Panc1 (cell line): ENCODE measurements at regions not wholly inside any gene's neighbourhood (a gene's known extent, or its start where the extent isn't known, plus 50 kb on each side); places are given as distances from the start of the nearest gene placed in this dataset.

Experiments
- ATAC-seq: fragments of 200-7000 bp; cut with Tn5 transposase; 2 replicates; pipeline ENCODE4 v1.9.1; 2020; ENCODE audit warnings: mild to moderate bottlenecking, moderate library complexity
- BruUV-seq: library from RNA; stranded (reverse); fragments of 400-500 nt; replicated peaks from 2 replicates; lab custom pipeline; 2021; lab: Mats Ljungman, UMichigan
- CTCF ChIA-PET: fragments of 300-600 bp; sonication (Branson Sonifier 250); formaldehyde crosslinking; loops from one replicate; lab custom pipeline; 2022; ENCODE audit warnings: antibody characterized with exemption; lab: Charles Lee
- POLR2A ChIA-PET: fragments of 300-600 bp; sonication (Branson Sonifier 250); formaldehyde crosslinking; loops from one replicate; lab custom pipeline; 2022; ENCODE audit warnings: antibody characterized with exemption; lab: Charles Lee
- DNase-seq: peaks from one replicate; pipeline ENCODE4 v3.0.0-alpha.2; 2010; ENCODE audit warnings: low read depth, low spot score
- H3K27ac ChIP-seq: 2 replicates; pipeline ENCODE4 v1.5.1; 2011; ENCODE audit warnings: mild to moderate bottlenecking, low read length, inconsistent platforms
- H3K27me3 ChIP-seq: fragments of 200-500 bp; sonication (Bioruptor generic); 2 replicates; pipeline ENCODE4 v1.6.0; 2014; ENCODE audit warnings: low read length, inconsistent platforms; ENCODE audit not compliant: control insufficient read depth, insufficient read depth
- H3K36me3 ChIP-seq: fragments of 200-500 bp; sonication (Bioruptor generic); 2 replicates; pipeline ENCODE4 v1.5.1; 2014; ENCODE audit warnings: inconsistent platforms, mild to moderate bottlenecking, low read length, moderate library complexity; ENCODE audit not compliant: control insufficient read depth, insufficient read depth
- H3K4me1 ChIP-seq: 2 replicates; pipeline ENCODE4 v1.5.1; 2011; ENCODE audit warnings: inconsistent platforms, mild to moderate bottlenecking, low read length, moderate library complexity; ENCODE audit not compliant: control insufficient read depth, insufficient read depth
- H3K4me3 ChIP-seq, 2 experiments: 2 replicates each; pipeline ENCODE4 v1.5.1; 2011 to 2012; ENCODE audit warnings: low read depth in 2 of 2, low read length in 2 of 2, mild to moderate bottlenecking in 2 of 2, inconsistent platforms in 1 of 2, moderate library complexity in 1 of 2
- H3K9me3 ChIP-seq: fragments of 200-500 bp; sonication (Bioruptor generic); 2 replicates; pipeline ENCODE4 v1.5.1; 2014; ENCODE audit warnings: low read depth, mild to moderate bottlenecking, inconsistent platforms, low read length, moderate library complexity; ENCODE audit not compliant: control insufficient read depth, insufficient read depth
- POLR2AphosphoS5 ChIP-seq: IDR thresholded peaks from 2 replicates; pipeline ENCODE4 v1.6.1; 2012; ENCODE audit warnings: mild to moderate bottlenecking, low read depth, low read length, moderate library complexity
- SIN3A ChIP-seq: IDR thresholded peaks from 2 replicates; pipeline ENCODE4 v1.6.1; 2012; ENCODE audit warnings: low read depth, mild to moderate bottlenecking, low read length, moderate library complexity, borderline replicate concordance; ENCODE audit not compliant: insufficient read depth
- TCF7L2 ChIP-seq: IDR thresholded peaks from 2 replicates; pipeline ENCODE4 v1.6.1; 2011; ENCODE audit warnings: mild to moderate bottlenecking, low read depth, low read length, inconsistent platforms
- in situ Hi-C: cut with HindIII; loops from 2 replicates; pipeline ENCODE4 v1.10.0; 2016; ENCODE audit warnings: low sequenced_read_pairs, low pct_unique_long_range_greater_than_20kb
- intact Hi-C: fragments of 100-400 bp; cut with micrococcal nuclease; formaldehyde crosslinking; loops from one replicate; pipeline ENCODE4 v1.10.0; 2022; ENCODE audit not compliant: unreplicated experiment
- TF ChIP-seq, protein P1 (sequence below), 2 experiments: IDR thresholded peaks; 2 replicates each; pipeline ENCODE4 v1.6.1; 2011 to 2012; ENCODE audit warnings: low read depth in 2 of 2, control low read depth in 1 of 2, low read length in 1 of 2, mild to moderate bottlenecking in 1 of 2, moderate library complexity in 1 of 2; ENCODE audit not compliant: insufficient read depth in 1 of 2
- TF ChIP-seq, protein P2 (sequence below): fragments of 450-650 bp; IDR thresholded peaks from 2 replicates; pipeline ENCODE4 v1.5.1; 2017; ENCODE audit warnings: mild to moderate bottlenecking

DNA sequence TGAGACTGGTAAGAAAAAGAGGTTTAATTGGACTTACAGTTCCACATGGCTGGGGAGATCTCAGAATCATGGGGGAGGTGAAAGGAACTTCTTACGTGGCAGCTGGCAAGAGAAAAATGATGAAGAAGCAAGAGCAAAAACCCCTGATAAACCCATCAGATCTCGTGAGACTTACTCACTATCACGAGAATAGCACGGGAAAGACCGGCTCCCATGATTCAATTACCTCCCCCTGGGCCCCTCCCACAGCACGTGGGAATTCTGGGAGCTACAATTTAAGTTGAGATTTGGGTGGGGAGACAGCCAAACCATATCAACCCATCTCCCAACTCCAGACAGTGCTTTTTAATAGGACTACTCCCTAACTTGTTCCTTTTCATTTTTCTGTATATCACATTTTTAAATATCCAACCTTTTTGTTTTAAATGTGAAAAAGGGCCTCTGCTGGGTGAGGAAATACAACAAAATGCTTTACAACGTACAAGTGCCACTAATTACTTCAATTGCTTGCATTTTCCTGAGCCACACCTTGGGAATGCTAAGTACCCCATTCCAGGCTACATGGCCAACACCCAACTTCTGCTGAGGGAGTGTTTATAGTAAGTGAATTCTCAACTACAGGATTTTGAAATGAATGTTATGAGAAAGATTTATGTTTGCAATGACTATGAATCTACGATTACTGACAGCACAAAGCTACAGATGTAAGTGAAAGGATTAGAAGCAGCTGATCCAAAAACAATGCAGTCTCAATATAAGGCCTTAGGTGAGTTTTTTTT is 294.1 kb upstream of the CD180 start:
- no peak for ATAC-seq
- Histone ChIP-seq H3K27me3 (no peaks in the 10 kb centered on the region), H3K4me1 (no peaks in the 10 kb centered on the region), H3K36me3 (no peaks in the 10 kb centered on the region), H3K9me3 (no peaks in the 10 kb centered on the region), H3K27ac (no peak overlapping the region), H3K4me3 (no peak overlapping the region)
- no TSS peak for BruUV-seq
- ChIA-PET CTCF (no interaction called here), POLR2A (no interaction called here)
- TF ChIP-seq SIN3A = no peak
- TF ChIP-seq, protein P1, sequence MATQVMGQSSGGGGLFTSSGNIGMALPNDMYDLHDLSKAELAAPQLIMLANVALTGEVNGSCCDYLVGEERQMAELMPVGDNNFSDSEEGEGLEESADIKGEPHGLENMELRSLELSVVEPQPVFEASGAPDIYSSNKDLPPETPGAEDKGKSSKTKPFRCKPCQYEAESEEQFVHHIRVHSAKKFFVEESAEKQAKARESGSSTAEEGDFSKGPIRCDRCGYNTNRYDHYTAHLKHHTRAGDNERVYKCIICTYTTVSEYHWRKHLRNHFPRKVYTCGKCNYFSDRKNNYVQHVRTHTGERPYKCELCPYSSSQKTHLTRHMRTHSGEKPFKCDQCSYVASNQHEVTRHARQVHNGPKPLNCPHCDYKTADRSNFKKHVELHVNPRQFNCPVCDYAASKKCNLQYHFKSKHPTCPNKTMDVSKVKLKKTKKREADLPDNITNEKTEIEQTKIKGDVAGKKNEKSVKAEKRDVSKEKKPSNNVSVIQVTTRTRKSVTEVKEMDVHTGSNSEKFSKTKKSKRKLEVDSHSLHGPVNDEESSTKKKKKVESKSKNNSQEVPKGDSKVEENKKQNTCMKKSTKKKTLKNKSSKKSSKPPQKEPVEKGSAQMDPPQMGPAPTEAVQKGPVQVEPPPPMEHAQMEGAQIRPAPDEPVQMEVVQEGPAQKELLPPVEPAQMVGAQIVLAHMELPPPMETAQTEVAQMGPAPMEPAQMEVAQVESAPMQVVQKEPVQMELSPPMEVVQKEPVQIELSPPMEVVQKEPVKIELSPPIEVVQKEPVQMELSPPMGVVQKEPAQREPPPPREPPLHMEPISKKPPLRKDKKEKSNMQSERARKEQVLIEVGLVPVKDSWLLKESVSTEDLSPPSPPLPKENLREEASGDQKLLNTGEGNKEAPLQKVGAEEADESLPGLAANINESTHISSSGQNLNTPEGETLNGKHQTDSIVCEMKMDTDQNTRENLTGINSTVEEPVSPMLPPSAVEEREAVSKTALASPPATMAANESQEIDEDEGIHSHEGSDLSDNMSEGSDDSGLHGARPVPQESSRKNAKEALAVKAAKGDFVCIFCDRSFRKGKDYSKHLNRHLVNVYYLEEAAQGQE (IDR thresholded peaks at IDR 0.05; ENCODE audit: insufficient read depth in 1 of 2, low read depth in 2 of 2, low read length in 1 of 2) = no peak
- TF ChIP-seq TCF7L2 = no peak
- no peak for TF ChIP-seq POLR2AphosphoS5
- TF ChIP-seq, protein P2, sequence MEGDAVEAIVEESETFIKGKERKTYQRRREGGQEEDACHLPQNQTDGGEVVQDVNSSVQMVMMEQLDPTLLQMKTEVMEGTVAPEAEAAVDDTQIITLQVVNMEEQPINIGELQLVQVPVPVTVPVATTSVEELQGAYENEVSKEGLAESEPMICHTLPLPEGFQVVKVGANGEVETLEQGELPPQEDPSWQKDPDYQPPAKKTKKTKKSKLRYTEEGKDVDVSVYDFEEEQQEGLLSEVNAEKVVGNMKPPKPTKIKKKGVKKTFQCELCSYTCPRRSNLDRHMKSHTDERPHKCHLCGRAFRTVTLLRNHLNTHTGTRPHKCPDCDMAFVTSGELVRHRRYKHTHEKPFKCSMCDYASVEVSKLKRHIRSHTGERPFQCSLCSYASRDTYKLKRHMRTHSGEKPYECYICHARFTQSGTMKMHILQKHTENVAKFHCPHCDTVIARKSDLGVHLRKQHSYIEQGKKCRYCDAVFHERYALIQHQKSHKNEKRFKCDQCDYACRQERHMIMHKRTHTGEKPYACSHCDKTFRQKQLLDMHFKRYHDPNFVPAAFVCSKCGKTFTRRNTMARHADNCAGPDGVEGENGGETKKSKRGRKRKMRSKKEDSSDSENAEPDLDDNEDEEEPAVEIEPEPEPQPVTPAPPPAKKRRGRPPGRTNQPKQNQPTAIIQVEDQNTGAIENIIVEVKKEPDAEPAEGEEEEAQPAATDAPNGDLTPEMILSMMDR = no peak
- intact Hi-C loops = no loop called here
- in situ Hi-C loops = no loop called here
- no peak for DNase-seq

DNA sequence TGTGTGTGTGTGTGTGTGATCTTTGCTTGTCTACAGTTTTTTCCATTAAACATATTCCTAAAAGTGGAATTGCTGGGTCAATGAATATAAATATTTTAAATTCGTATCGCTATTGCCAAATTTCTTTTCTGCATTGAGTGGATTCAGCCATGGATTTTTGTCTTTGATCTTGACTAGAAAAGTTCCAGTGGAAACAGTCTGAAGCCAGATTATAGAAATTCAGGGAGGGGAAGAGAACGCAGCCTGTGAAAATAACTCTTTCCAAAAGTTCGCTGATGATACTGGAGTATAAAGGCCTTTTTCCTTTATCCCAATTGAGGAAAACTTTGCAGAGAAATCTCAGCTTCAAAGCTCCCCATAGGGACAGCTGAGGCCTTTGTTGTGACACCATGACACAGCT is 292.3 kb upstream of the CD180 start:
- TF ChIP-seq, protein P2 = no peak
- no peak for TF ChIP-seq TCF7L2
- TF ChIP-seq, protein P1 (IDR thresholded peaks at IDR 0.05; ENCODE audit: insufficient read depth in 1 of 2, low read depth in 2 of 2, low read length in 1 of 2) = no peak
- ATAC-seq = no peak
- DNase-seq = no peak
- Histone ChIP-seq H3K27me3 (no peaks in the 10 kb centered on the region), H3K9me3 (no peaks in the 10 kb centered on the region), H3K4me1 (no peaks in the 10 kb centered on the region), H3K4me3 (no peak overlapping the region), H3K36me3 (no peaks in the 10 kb centered on the region), H3K27ac (no peak overlapping the region)
- no TSS peak for BruUV-seq
- ChIA-PET CTCF (no interaction called here), POLR2A (no interaction called here)
- in situ Hi-C loops = no loop called here
- intact Hi-C loops = no loop called here
